ENCODE measurements at regions not wholly inside any gene's neighbourhood (a gene's known extent, or its start where the extent isn't known, plus 50 kb on each side); places are given as distances from the start of the nearest gene placed in this dataset.

GRCh38 chrX:33285550-33285949 lies 74.2 kb upstream of the DMD start:
- Histone ChIP-seq H3K36me3 (no peaks in the 10 kb centered on the region), H3K4me1 (no peaks in the 10 kb centered on the region), H3K4me3 (replicated peaks in 1 of 3) (no peak overlapping the region), H3K27ac (no peak overlapping the region), H3K27me3 (no peaks in the 10 kb centered on the region), H3K9me3 (no peaks in the 10 kb centered on the region)
- intact Hi-C loops (cut with DNase I) = no loop called here
- TF ChIP-seq POLR2A (IDR thresholded peaks at IDR 0.05) (no peak), CTCF (IDR thresholded peaks at IDR 0.05) (no peak)
- DNase-seq = no peak
- 68 to 90% methylated on average over 1 of the region's 1 CpG for WGBS, 2 donors

- Histone ChIP-seq H3K27me3 (no peaks in the 10 kb centered on the region), H3K4me1 (no peaks in the 10 kb centered on the region), H3K36me3 (no peaks in the 10 kb centered on the region), H3K9me3 (no peaks in the 10 kb centered on the region), H3K27ac (no peak overlapping the region), H3K4me3 (replicated peaks in 1 of 3) (no peak overlapping the region)
- no peak for DNase-seq
- TF ChIP-seq CTCF (IDR thresholded peaks at IDR 0.05) = no peak
- TF ChIP-seq POLR2A (IDR thresholded peaks at IDR 0.05) = no peak
- 97 to 100% methylated on average over 3 of the region's 3 CpGs for WGBS, 2 donors
- intact Hi-C loops (cut with DNase I) = no loop called here
Observed at GRCh38 chrX:33277046-33277445, 65.7 kb upstream of the DMD start.

GRCh38 chrX:33273535-33273934 lies 62.2 kb upstream of the DMD start:
- H3K27ac ChIP-seq = no peak overlapping the region
- H3K4me3 ChIP-seq (replicated peaks in 1 of 3) = no peak overlapping the region
- no peaks in the 10 kb centered on the region for H3K27me3 ChIP-seq
- WGBS, 2 donors = 95 to 100% methylated on average over 1 of the region's 1 CpG
- no peak for DNase-seq
- intact Hi-C loops (cut with DNase I) = no loop called here
- TF ChIP-seq CTCF (IDR thresholded peaks at IDR 0.05) (no peak), POLR2A (IDR thresholded peaks at IDR 0.05) (no peak)
- no peaks in the 10 kb centered on the region for H3K36me3 ChIP-seq
- H3K9me3 ChIP-seq = no peaks in the 10 kb centered on the region
- no peaks in the 10 kb centered on the region for H3K4me1 ChIP-seq

DNA sequence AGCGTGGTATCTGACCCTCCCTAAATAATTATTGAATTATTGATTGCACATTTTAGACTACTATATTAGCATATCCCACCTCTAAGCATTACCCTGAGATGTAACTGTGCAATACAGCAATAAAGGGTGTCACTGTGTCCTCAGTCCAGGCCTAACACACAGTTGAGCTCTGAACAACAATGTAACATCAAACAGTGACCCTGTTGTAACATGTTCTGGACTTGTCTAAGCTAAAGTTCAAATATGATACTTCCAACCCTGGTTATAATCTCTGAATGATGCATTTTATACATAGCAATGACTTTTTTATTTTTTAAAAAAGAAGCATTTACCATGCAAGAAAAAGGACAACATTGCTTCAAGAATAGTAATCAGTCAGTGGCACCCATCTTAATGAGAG lies 61.6 kb upstream of the DMD start:
- no peaks in the 10 kb centered on the region for H3K9me3 ChIP-seq
- H3K27ac ChIP-seq = no peak overlapping the region
- intact Hi-C loops (cut with DNase I) = no loop called here
- no peaks in the 10 kb centered on the region for H3K36me3 ChIP-seq
- DNase-seq = no peak
- no peak overlapping the region for H3K4me3 ChIP-seq (replicated peaks in 1 of 3)
- TF ChIP-seq CTCF (IDR thresholded peaks at IDR 0.05) (no peak), POLR2A (IDR thresholded peaks at IDR 0.05) (no peak)
- WGBS, 2 donors = 80 to 95% methylated on average over 1 of the region's 1 CpG
- H3K4me1 ChIP-seq = no peaks in the 10 kb centered on the region
- no peaks in the 10 kb centered on the region for H3K27me3 ChIP-seq

Data from thyroid gland (tissue), 4 donors.